GM12878 (cell line): ENCODE measurements at regions not wholly inside any gene's neighbourhood (a gene's known extent, or its start where the extent isn't known, plus 50 kb on each side); places are given as distances from the start of the nearest gene placed in this dataset.

ENCODE experiments used
- ATAC-seq: fragments of 200-7000 bp; cut with Tn5 transposase; 3 replicates; pipeline ENCODE4 v1.9.1; 2020; ENCODE audit warnings: mild to moderate bottlenecking, moderate library complexity
- BruUV-seq: library from RNA; stranded (reverse); fragments of 400-500 nt; replicated peaks from 2 replicates; lab custom pipeline; 2021; lab: Mats Ljungman, UMichigan
- CTCF ChIA-PET: fragments of 300-600 bp; sonication (Branson Sonifier 250); formaldehyde crosslinking; extraction: SDS; loops from one replicate; lab custom pipeline; 2021; ENCODE audit warnings: inconsistent platforms; lab: Yijun Ruan, JAX
- POLR2A ChIA-PET: fragments of 350-600 bp; formaldehyde crosslinking; extraction: SDS; loops from one replicate; lab custom pipeline; 2021; ENCODE audit warnings: inconsistent platforms; lab: Charles Lee
- RAD21 ChIA-PET: fragments of 300-600 bp; sonication (Branson Sonifier 250); formaldehyde crosslinking; loops from one replicate; lab custom pipeline; 2023; ENCODE audit warnings: antibody characterized with exemption; ENCODE audit not compliant: unreplicated experiment; lab: Charles Lee
- SMC1A ChIA-PET: fragments of 300-600 bp; sonication (Branson Sonifier 250); formaldehyde crosslinking; loops from one replicate; lab custom pipeline; 2023; ENCODE audit not compliant: unreplicated experiment, uncharacterized antibody; lab: Charles Lee
- DNase-seq: peaks from one replicate; pipeline ENCODE4 v3.0.0-alpha.2; 2011; ENCODE audit warnings: low read depth, low spot score
- FAIRE-seq: peaks from 3 replicates; lab custom pipeline; 2011; peaks lifted over from hg19 to GRCh38; lab: Jason Lieb, UNC
- H2AFZ ChIP-seq: 2 replicates; pipeline ENCODE4 v1.6.0; 2011; ENCODE audit warnings: low read depth, low read length, control low read depth; ENCODE audit not compliant: control insufficient read depth
- H3K27ac ChIP-seq: 2 replicates; pipeline ENCODE4 v1.5.1; 2011; ENCODE audit warnings: control low read depth; ENCODE audit not compliant: control insufficient read depth, insufficient read depth
- H3K27me3 ChIP-seq, 2 experiments: replicated peaks in 1 of 2; 2 replicates each; pipeline versions ENCODE4 v1.6.0 to v1.6.1; 2011; ENCODE audit warnings: low read length in 1 of 2; ENCODE audit not compliant: control insufficient read depth in 2 of 2, insufficient read depth in 2 of 2
- H3K36me3 ChIP-seq, 2 experiments: 2 replicates each; pipeline ENCODE4 v1.5.1; 2011; ENCODE audit warnings: low read length in 1 of 2; ENCODE audit not compliant: control insufficient read depth in 2 of 2, insufficient read depth in 2 of 2
- H3K4me1 ChIP-seq: 2 replicates; pipeline ENCODE4 v1.6.1; 2011; ENCODE audit warnings: mild to moderate bottlenecking, low read length, moderate library complexity, mixed read lengths; ENCODE audit not compliant: control insufficient read depth, insufficient read depth
- H3K4me2 ChIP-seq: 2 replicates; pipeline ENCODE4 v1.6.0; 2011; ENCODE audit warnings: control low read depth; ENCODE audit not compliant: control insufficient read depth, insufficient read depth
- H3K4me3 ChIP-seq: fragments of 200-600 bp; sonication (generic); 2 replicates; pipeline ENCODE4 v1.5.1; 2016
- H3K79me2 ChIP-seq: 2 replicates; pipeline ENCODE4 v1.6.0; 2011; ENCODE audit warnings: low read length; ENCODE audit not compliant: control insufficient read depth, insufficient read depth
- H3K9ac ChIP-seq: 2 replicates; pipeline ENCODE4 v1.8.0; 2011; ENCODE audit warnings: low read length, control low read depth, mixed read lengths; ENCODE audit not compliant: control insufficient read depth, insufficient read depth
- H3K9me3 ChIP-seq: replicated peaks from 3 replicates; pipeline ENCODE4 v1.5.1; 2011; ENCODE audit warnings: mild to moderate bottlenecking, low read length; ENCODE audit not compliant: control insufficient read depth, insufficient read depth
- H4K20me1 ChIP-seq: 2 replicates; pipeline ENCODE4 v1.6.0; 2011; ENCODE audit not compliant: control insufficient read depth, insufficient read depth
- BCL3 ChIP-seq: IDR thresholded peaks from 2 replicates; pipeline ENCODE4 v1.6.1; 2011; ENCODE audit warnings: borderline replicate concordance, low read depth, mild to moderate bottlenecking, moderate library complexity, low read length; ENCODE audit not compliant: insufficient read depth, poor library complexity, severe bottlenecking
- EZH2 ChIP-seq: IDR thresholded peaks from 2 replicates; pipeline ENCODE4 v1.6.1; 2012; ENCODE audit warnings: low read depth, mild to moderate bottlenecking, control low read depth, inconsistent platforms, low read length, borderline replicate concordance; ENCODE audit not compliant: control insufficient read depth
- HDGF ChIP-seq: fragments of 450-650 bp; IDR thresholded peaks from 2 replicates; pipeline ENCODE4 v1.6.1; 2016; ENCODE audit warnings: antibody characterized with exemption
- JUNB ChIP-seq: IDR thresholded peaks from 2 replicates; pipeline ENCODE4 v1.6.1; 2016; ENCODE audit warnings: antibody characterized with exemption, mild to moderate bottlenecking
- SUZ12 ChIP-seq: fragments of 200-600 bp; sonication (generic); IDR thresholded peaks from one replicate; pipeline ENCODE4 v1.6.1; 2018; ENCODE audit warnings: antibody characterized with exemption, mild to moderate bottlenecking; ENCODE audit not compliant: unreplicated experiment
- ZBTB11 ChIP-seq: fragments of 450-650 bp; formaldehyde crosslinking; IDR thresholded peaks from 2 replicates; pipeline ENCODE4 v1.5.0; 2022; ENCODE audit warnings: mild to moderate bottlenecking, missing genetic modification characterization
- WGBS: methylation state at CpG from one replicate; pipeline ENCODE4 v1.1.6; 2016; ENCODE audit warnings: low lambda C conversion rate; ENCODE audit not compliant: insufficient replicate concordance, insufficient coverage; ENCODE audit errors: missing lambda C conversion rate; 5-methylcytosine and 5-hydroxymethylcytosine counted together
- in situ Hi-C: fragments of 300-500 bp; cut with MboI; formaldehyde crosslinking; loops from 9 replicates; pipeline ENCODE4 v1.14.3; 2018; ENCODE audit warnings: mixed read lengths
- intact Hi-C: fragments of 100-400 bp; cut with micrococcal nuclease; formaldehyde crosslinking; loops from one replicate; pipeline ENCODE4 v1.14.2; 2022; ENCODE audit not compliant: unreplicated experiment
- TF ChIP-seq, protein P1 (sequence below): fragments of 450-650 bp; formaldehyde crosslinking; IDR thresholded peaks from 2 replicates; pipeline ENCODE4 v1.4.0; 2020; ENCODE audit warnings: mild to moderate bottlenecking, moderate library complexity

GRCh38 chrX:39823854-39824253 lies 273.9 kb downstream of the BCOR start:
- intact Hi-C loops, result no loop called here
- FAIRE-seq, result no peak
- POLR2A ChIA-PET, result no interaction called here

More at GRCh38 chrX:39823854-39824253, 273.9 kb downstream of the BCOR start:
- no peak for TF ChIP-seq JUNB
- TF ChIP-seq ZBTB11 (CRISPR knock-in tag), result no peak
- no peak for TF ChIP-seq SUZ12
- no peak for TF ChIP-seq BCL3
- TF ChIP-seq, protein P1, sequence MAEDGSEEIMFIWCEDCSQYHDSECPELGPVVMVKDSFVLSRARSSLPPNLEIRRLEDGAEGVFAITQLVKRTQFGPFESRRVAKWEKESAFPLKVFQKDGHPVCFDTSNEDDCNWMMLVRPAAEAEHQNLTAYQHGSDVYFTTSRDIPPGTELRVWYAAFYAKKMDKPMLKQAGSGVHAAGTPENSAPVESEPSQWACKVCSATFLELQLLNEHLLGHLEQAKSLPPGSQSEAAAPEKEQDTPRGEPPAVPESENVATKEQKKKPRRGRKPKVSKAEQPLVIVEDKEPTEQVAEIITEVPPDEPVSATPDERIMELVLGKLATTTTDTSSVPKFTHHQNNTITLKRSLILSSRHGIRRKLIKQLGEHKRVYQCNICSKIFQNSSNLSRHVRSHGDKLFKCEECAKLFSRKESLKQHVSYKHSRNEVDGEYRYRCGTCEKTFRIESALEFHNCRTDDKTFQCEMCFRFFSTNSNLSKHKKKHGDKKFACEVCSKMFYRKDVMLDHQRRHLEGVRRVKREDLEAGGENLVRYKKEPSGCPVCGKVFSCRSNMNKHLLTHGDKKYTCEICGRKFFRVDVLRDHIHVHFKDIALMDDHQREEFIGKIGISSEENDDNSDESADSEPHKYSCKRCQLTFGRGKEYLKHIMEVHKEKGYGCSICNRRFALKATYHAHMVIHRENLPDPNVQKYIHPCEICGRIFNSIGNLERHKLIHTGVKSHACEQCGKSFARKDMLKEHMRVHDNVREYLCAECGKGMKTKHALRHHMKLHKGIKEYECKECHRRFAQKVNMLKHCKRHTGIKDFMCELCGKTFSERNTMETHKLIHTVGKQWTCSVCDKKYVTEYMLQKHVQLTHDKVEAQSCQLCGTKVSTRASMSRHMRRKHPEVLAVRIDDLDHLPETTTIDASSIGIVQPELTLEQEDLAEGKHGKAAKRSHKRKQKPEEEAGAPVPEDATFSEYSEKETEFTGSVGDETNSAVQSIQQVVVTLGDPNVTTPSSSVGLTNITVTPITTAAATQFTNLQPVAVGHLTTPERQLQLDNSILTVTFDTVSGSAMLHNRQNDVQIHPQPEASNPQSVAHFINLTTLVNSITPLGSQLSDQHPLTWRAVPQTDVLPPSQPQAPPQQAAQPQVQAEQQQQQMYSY, result no peak
- TF ChIP-seq HDGF, result no peak
- no peak for TF ChIP-seq EZH2
- no peaks in the 10 kb centered on the region for H3K27me3 ChIP-seq
- ChIA-PET SMC1A (no interaction called here), CTCF (interaction anchor here (1.4 to 2.5 kb wide), 2 partner anchors 11 to 31 kb away, joined by 6 to 8 read pairs; no protein-coding TSS in a partner anchor), RAD21 (interaction anchor here (1.1 kb wide), 1 partner anchor 31 kb away, joined by 3 read pairs; no protein-coding TSS in a partner anchor)
- H3K36me3 ChIP-seq, result no peaks in the 10 kb centered on the region
- H3K4me1 ChIP-seq, result no peaks in the 10 kb centered on the region; the same call in 1 of the 2 replicates
- BruUV-seq, result no TSS peak
- no peaks in the 10 kb centered on the region for H4K20me1 ChIP-seq
- H3K9ac ChIP-seq, result no peak overlapping the region
- in situ Hi-C loops, result no loop called here
- H3K4me3 ChIP-seq, result no peak overlapping the region
- no peak overlapping the region for H3K27ac ChIP-seq
- ATAC-seq (no peak), DNase-seq (no peak)
- no peak overlapping the region for H3K4me2 ChIP-seq
- 14% methylated on average over 2 of the region's 2 CpGs for WGBS
- H3K9me3 ChIP-seq, result no peaks in the 10 kb centered on the region; the same call in 2 of the 3 replicates
- H3K79me2 ChIP-seq, result no peaks in the 10 kb centered on the region
- no peak overlapping the region for H2AFZ ChIP-seq
